GM12891 (cell line): ENCODE measurements at regions not wholly inside any gene's neighbourhood (a gene's known extent, or its start where the extent isn't known, plus 50 kb on each side); places are given as distances from the start of the nearest gene placed in this dataset.

Source experiments
- PAX5 ChIP-seq: IDR thresholded peaks from 2 replicates; pipeline ENCODE4 v1.6.1; 2011; ENCODE audit warnings: low read length, moderate library complexity, mild to moderate bottlenecking; ENCODE audit not compliant: insufficient read depth, severe bottlenecking
- POLR2A ChIP-seq: IDR thresholded peaks from 2 replicates; pipeline ENCODE4 v1.6.1; 2011; ENCODE audit warnings: low read depth, low read length, control low read depth
- POLR2AphosphoS5 ChIP-seq: IDR thresholded peaks from 2 replicates; pipeline ENCODE4 v1.6.1; 2011; ENCODE audit warnings: low read depth, low read length, control low read depth
- SPI1 ChIP-seq: IDR thresholded peaks from 2 replicates; pipeline ENCODE4 v1.6.1; 2011; ENCODE audit warnings: low read depth, low read length, control low read depth
- TAF1 ChIP-seq: IDR thresholded peaks from 2 replicates; pipeline ENCODE4 v1.6.1; 2011; ENCODE audit warnings: low read depth, low read length, control low read depth

GRCh38 chr14:30291216-30291615, 267.7 kb upstream of the G2E3 start:
- no peak for TF ChIP-seq TAF1
- TF ChIP-seq POLR2AphosphoS5, result no peak
- no peak for TF ChIP-seq POLR2A
- TF ChIP-seq SPI1, result no peak
- no peak for TF ChIP-seq PAX5
